ENCODE measurements at regions not wholly inside any gene's neighbourhood (a gene's known extent, or its start where the extent isn't known, plus 50 kb on each side); places are given as distances from the start of the nearest gene placed in this dataset.

- TF ChIP-seq STAT1 (IDR thresholded peaks at IDR 0.05; ENCODE audit: unreplicated experiment) (no peak), JUNB (IDR thresholded peaks at IDR 0.05; ENCODE audit: unreplicated experiment) (no peak), NANOG (IDR thresholded peaks at IDR 0.05; ENCODE audit: borderline replicate concordance) (no peak), EZH2 (IDR thresholded peaks at IDR 0.05; ENCODE audit: low read depth, unreplicated experiment) (no peak), ZNF114 (CRISPR knock-in tag; IDR thresholded peaks at IDR 0.05) (no peak)
These were observed 374.7 kb upstream of the GOLIM4 start (continued) for GRCh38 chr3:168470380-168470779.

- H3K27ac ChIP-seq (ENCODE audit: low read depth): no peak overlapping the region
- H3K4me3 ChIP-seq: no peak overlapping the region
- H3K4me3 Mint-ChIP-seq: no peak overlapping the region
- peaks cover 8% of the 10 kb centered on the region; the same call in 2 of the 3 replicates for H3K36me3 Mint-ChIP-seq (ENCODE audit: low read depth)
- no peaks in the 10 kb centered on the region for H3F3A ChIP-seq (replicated peaks; ENCODE audit: low read depth)
- ATAC-seq: no peak
- H3K4me1 Mint-ChIP-seq: peaks cover 17% of the 10 kb centered on the region
- no peaks in the 10 kb centered on the region for H3K79me2 ChIP-seq (replicated peaks; ENCODE audit: insufficient read depth)
- H3K4me1 ChIP-seq (ENCODE audit: insufficient read depth): peaks cover 9% of the 10 kb centered on the region; the same call in 1 of the 2 replicates
- no peak for TF ChIP-seq EZH2 (IDR thresholded peaks at IDR 0.05; ENCODE audit: low read depth, unreplicated experiment)
- no peak for TF ChIP-seq POLR2AphosphoS5 (IDR thresholded peaks at IDR 0.05; ENCODE audit: low read depth)
- TF ChIP-seq REST (IDR thresholded peaks at IDR 0.05; ENCODE audit: unreplicated experiment): no peak
- no peak for TF ChIP-seq NANOG (IDR thresholded peaks at IDR 0.05; ENCODE audit: borderline replicate concordance)
- no peak for TF ChIP-seq CTCF (conservative IDR thresholded peaks at IDR 0.05; ENCODE audit: low read depth in 2 of 2)
- TF ChIP-seq STAT1 (IDR thresholded peaks at IDR 0.05; ENCODE audit: unreplicated experiment): no peak
- TF ChIP-seq ZNF114 (CRISPR knock-in tag; IDR thresholded peaks at IDR 0.05): no peak
- TF ChIP-seq ETS1 (IDR thresholded peaks at IDR 0.05): no peak
- no peak for TF ChIP-seq ZNF331 (CRISPR knock-in tag; IDR thresholded peaks at IDR 0.05; ENCODE audit: low read depth)
- no peak for TF ChIP-seq CREB1 (CRISPR knock-in tag; IDR thresholded peaks at IDR 0.05; ENCODE audit: low read depth)
- no peak for TF ChIP-seq EZH2phosphoT487 (IDR thresholded peaks at IDR 0.05; ENCODE audit: unreplicated experiment)
- no peak for TF ChIP-seq JUNB (IDR thresholded peaks at IDR 0.05; ENCODE audit: unreplicated experiment)
- TF ChIP-seq ZNF462 (CRISPR knock-in tag; IDR thresholded peaks at IDR 0.05): no peak
- no peaks in the 10 kb centered on the region for H4K20me1 ChIP-seq (replicated peaks; ENCODE audit: insufficient read depth)
- no peaks in the 10 kb centered on the region for H3K36me3 ChIP-seq (ENCODE audit: insufficient read depth)
- no peaks in the 10 kb centered on the region for H3K9me2 ChIP-seq (ENCODE audit: insufficient read depth)
- no peaks in the 10 kb centered on the region for H3K27me3 ChIP-seq (ENCODE audit: insufficient read depth)
- H3K4me2 ChIP-seq: no peak overlapping the region
- H3K27me3 Mint-ChIP-seq (ENCODE audit: insufficient read depth, low read depth, poor library complexity): no peaks in the 10 kb centered on the region
- no peak overlapping the region; the same call in 1 of the 2 replicates for H3K27ac Mint-ChIP-seq
- H3K9me3 Mint-ChIP-seq: peaks cover 10% of the 10 kb centered on the region; the same call in 2 of the 3 replicates
- no peak overlapping the region for H2AFZ ChIP-seq
- no peak for DNase-seq (ENCODE audit: low spot score)
These were observed 373.7 kb upstream of the GOLIM4 start for GRCh38 chr3:168469436-168469835.

All from GM23338 (cell line).